Right lobe of liver (tissue), 6 donors: ENCODE measurements at regions not wholly inside any gene's neighbourhood (a gene's known extent, or its start where the extent isn't known, plus 50 kb on each side); places are given as distances from the start of the nearest gene placed in this dataset.
"Not testable (repeated sequence)": the region's sequence is repeated elsewhere in the genome, so short reads cannot be mapped to it uniquely, and the experiment has no call there.

ENCODE experiments used
- ATAC-seq, 4 donors: fragments of 200-7000 bp; cut with Tn5 transposase; one replicate each; pipeline ENCODE4 v1.9.1; 2020; ENCODE audit warnings: mild to moderate bottlenecking in 4 of 4, moderate library complexity in 4 of 4
- DNase-seq, 3 donors: peaks; one replicate each; pipeline ENCODE4 v3.0.0-alpha.2; 2020
- H3K27ac ChIP-seq, 3 donors: fragments of 200-600 bp; one replicate each; pipeline ENCODE4 v1.8.0; 2022
- H3K27me3 ChIP-seq, 2 donors: fragments of 200-600 bp; one replicate each; pipeline ENCODE4 v1.8.0; 2022
- H3K36me3 ChIP-seq, 4 donors: fragments of 200-600 bp; sonication (generic) in 1 of 4; one replicate each; pipeline versions ENCODE4 v1.5.1 to v1.8.0; 2017 to 2022; ENCODE audit warnings: control low read depth in 1 of 4
- H3K4me1 ChIP-seq, 4 donors: fragments of 200-600 bp; sonication (generic) in 1 of 4; one replicate each; pipeline versions ENCODE4 v1.5.1 to v1.8.0; 2017 to 2022; ENCODE audit warnings: control low read depth in 1 of 4
- H3K4me3 ChIP-seq, 3 donors: fragments of 200-600 bp; one replicate each; pipeline ENCODE4 v1.8.0; 2022
- H3K9me3 ChIP-seq, 4 donors: fragments of 200-600 bp; sonication (generic) in 1 of 4; one replicate each; pipeline versions ENCODE4 v1.5.1 to v1.8.0; 2017 to 2022; ENCODE audit warnings: control low read depth in 1 of 4
- CTCF ChIP-seq, 4 donors: fragments of 200-600 bp in 3 of 4; fragments of 450-650 bp in 1 of 4; IDR thresholded peaks; one replicate each; pipeline versions ENCODE4 v1.5.1 to v1.8.0; 2016 to 2022; ENCODE audit warnings: antibody characterized with exemption in 4 of 4, mild to moderate bottlenecking in 2 of 4
- POLR2A ChIP-seq: fragments of 450-650 bp; IDR thresholded peaks from one replicate; pipeline ENCODE4 v1.6.1; 2017; ENCODE audit warnings: antibody characterized with exemption, mild to moderate bottlenecking
- WGBS: methylation state at CpG from one replicate; pipeline ENCODE4 v1.1.6; 2018; ENCODE audit warnings: low coverage, low lambda C conversion rate; ENCODE audit not compliant: insufficient coverage; ENCODE audit errors: missing lambda C conversion rate; 5-methylcytosine and 5-hydroxymethylcytosine counted together
- intact Hi-C, 2 donors: fragments of 100-400 bp; cut with DNase I; formaldehyde crosslinking; loops; one replicate each; pipeline versions ENCODE4 v1.11.2 to v1.14.1; 2022
- donor health status: DM: no; HTN: yes; CAD: no.
- donor health status: DM: no; HTN: no; CAD: no.
- donor health status: DM: no; HTN: no; CAD: no.
- donor health status: DM: no; HTN: yes; CAD: no.
- donor health status: DM: no; HTN: yes; CAD: no.

DNA sequence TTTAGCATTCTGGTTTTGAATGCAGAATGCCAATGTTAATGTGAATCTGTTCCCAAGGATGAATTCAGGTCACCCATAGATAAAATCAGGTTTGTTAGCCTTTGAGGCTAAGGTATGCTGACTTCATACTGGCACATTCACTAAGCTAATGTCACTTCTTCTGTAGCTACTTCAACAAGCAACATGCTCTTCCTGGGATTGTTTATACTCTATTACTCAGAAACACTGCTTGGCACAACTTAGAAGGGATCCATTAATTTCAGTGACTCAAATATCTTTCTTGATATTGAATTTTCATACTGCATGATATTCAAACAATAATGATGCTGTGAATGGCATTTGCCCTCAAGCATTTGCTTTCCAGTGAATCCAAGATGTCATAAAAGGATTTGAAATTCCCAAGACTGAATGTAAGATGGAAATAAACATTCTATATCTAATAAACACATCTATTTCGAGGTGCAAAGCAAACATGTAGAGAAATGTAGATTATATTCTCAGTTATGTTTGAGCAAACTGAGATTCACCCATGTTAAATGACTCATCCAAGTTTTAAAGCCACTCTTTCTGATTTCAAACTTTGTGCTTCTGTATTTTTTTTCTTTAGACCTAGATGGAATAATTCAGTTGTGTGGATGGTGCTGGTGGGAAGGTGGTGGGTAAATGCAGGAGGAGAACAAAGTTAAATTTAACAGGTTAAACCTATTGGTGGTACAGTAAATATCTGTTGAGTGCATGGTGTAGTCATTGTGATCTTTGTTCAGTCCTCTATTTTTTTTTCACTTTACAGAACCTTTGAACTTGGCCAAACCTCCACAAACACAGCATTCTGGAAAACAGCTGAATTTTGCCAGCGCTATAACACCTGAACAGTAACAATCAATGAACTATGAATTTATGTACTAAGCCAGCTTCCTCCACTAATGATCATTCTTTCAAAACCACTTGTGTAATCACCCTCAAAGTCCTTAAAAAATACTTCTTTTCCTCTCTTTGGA lies 162.1 kb upstream of the XIRP2 start:
- DNase-seq = no peak
- Histone ChIP-seq H3K27ac (no peak overlapping the region), H3K27me3 (no peaks in the 10 kb centered on the region), H3K4me3 (no peak overlapping the region), H3K36me3 (no peaks in the 10 kb centered on the region), H3K9me3 (no peaks in the 10 kb centered on the region), H3K4me1 (peaks cover 0 to 7% (median 0%) of the 10 kb centered on the region in 4 donors)
- intact Hi-C loops = no loop called here
- TF ChIP-seq POLR2A (no peak), CTCF (IDR thresholded peaks at IDR 0.05) (no peak)
- WGBS = 35% methylated on average over 2 of the region's 2 CpGs
- peak; percentile 43 to 73 (median 60) for ATAC-seq

DNA sequence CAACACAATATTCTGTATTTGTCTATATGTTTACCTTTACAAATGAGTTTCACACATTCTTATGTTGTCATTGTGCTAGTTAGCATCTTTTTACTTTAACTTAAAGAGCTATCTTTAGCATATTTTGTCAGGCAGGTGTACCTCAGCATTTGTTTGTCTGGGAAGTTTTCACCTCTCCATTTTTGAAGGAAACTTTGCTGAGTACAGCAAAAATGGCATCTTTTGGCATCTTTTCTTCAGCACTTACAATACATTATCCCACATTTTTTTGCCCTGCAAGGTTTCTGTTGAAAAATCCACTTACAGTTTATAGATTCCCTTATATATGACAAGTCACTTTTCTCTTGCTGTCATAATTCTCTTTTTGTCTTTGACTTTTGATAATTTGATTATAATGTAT lies 171.3 kb upstream of the XIRP2 start:
- H3K4me1 ChIP-seq = no peaks in the 10 kb centered on the region
- H3K4me3 ChIP-seq = no peak overlapping the region
- intact Hi-C loops = no loop called here
- H3K36me3 ChIP-seq = no peaks in the 10 kb centered on the region
- DNase-seq = no peak
- no peak overlapping the region for H3K27ac ChIP-seq
- H3K9me3 ChIP-seq = no peaks in the 10 kb centered on the region
- no peak for ATAC-seq
- TF ChIP-seq CTCF (IDR thresholded peaks at IDR 0.05) = no peak
- no peak for TF ChIP-seq POLR2A
- no peaks in the 10 kb centered on the region for H3K27me3 ChIP-seq

DNA sequence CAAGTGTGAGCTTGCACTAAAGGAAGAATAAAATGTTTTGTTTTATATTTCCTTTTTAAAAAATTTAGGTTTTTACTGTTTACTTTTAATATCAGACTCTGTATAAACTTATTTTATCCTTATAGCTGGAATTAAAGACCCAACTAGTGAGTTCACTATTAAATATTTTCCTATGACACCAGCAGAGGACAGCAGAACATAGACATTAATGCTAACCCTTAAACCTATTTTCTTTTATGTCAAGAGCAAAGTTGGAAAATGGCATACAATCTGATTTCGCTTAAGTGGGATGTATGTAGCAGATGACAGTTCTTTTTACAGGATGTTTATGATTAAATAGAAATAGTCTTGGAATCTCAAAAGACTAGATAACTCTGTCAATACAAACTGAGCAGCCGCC lies 188.2 kb upstream of the XIRP2 start:
- TF ChIP-seq POLR2A (no peak), CTCF (IDR thresholded peaks at IDR 0.05) (peak in 3 of 4 donors; percentile 23 to 35 (median 26))
- intact Hi-C loops = no loop called here
- Histone ChIP-seq H3K36me3 (no peaks in the 10 kb centered on the region), H3K4me3 (no peak overlapping the region), H3K9me3 (no peaks in the 10 kb centered on the region), H3K27ac (no peak overlapping the region), H3K27me3 (no peaks in the 10 kb centered on the region), H3K4me1 (no peaks in the 10 kb centered on the region)
- DNase-seq (no peak), ATAC-seq (no peak)
- 68% methylated on average over 2 of the region's 2 CpGs for WGBS

GRCh38 chr2:166695154-166695553 lies 193.1 kb upstream of the XIRP2 start:
- DNase-seq = no peak
- intact Hi-C loops = no loop called here
- 58% methylated on average over 1 of the region's 1 CpG for WGBS

DNA sequence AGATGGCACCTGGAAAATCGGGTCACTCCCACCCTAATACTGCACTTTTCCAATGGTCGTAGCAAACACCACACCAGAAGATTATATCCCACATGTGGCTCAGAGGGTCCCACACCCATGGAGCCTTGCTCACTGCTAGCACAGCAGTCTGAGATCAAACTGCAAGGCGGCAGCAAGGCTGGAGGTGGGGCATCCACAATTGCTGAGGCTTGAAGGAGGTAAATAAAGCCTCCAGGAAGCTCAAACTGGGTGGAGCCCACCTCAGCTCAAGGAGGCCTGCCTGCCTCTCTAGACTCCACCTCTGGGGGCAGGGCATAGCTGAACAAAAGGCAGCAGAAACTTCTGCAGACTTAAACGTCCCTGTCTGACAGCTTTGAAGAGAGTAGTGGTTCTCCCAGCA lies 192.0 kb upstream of the SCN7A start:
- DNase-seq, intact Hi-C loops, ATAC-seq, H3K4me1 ChIP-seq, H3K9me3 ChIP-seq, H3K36me3 ChIP-seq, H3K4me3 ChIP-seq, H3K27ac ChIP-seq, H3K27me3 ChIP-seq: not testable (repeated sequence)
- WGBS = 53% methylated on average over 3 of the region's 4 CpGs

More at GRCh38 chr2:166695154-166695553, 193.1 kb upstream of the XIRP2 start:
- no peaks in the 10 kb centered on the region for H3K36me3 ChIP-seq
- no peak overlapping the region for H3K27ac ChIP-seq
- no peak for TF ChIP-seq POLR2A
- no peak for TF ChIP-seq CTCF (IDR thresholded peaks at IDR 0.05)
- no peaks in the 10 kb centered on the region for H3K4me1 ChIP-seq
- no peaks in the 10 kb centered on the region for H3K27me3 ChIP-seq
- no peak overlapping the region for H3K4me3 ChIP-seq
- ATAC-seq = no peak
- H3K9me3 ChIP-seq = no peaks in the 10 kb centered on the region
